Ovary (tissue), 3 donors: ENCODE measurements at regions not wholly inside any gene's neighbourhood (a gene's known extent, or its start where the extent isn't known, plus 50 kb on each side); places are given as distances from the start of the nearest gene placed in this dataset.

Source experiments
- POLR2A ChIP-seq: fragments of 450-650 bp; IDR thresholded peaks from one replicate; pipeline ENCODE4 v1.6.1; 2017; ENCODE audit warnings: antibody characterized with exemption, mild to moderate bottlenecking, moderate library complexity
- TF ChIP-seq, protein P1 (sequence below), 3 donors: fragments of 450-650 bp in 2 of 3; fragments of 200-600 bp in 1 of 3; IDR thresholded peaks; one replicate each; pipeline versions ENCODE4 v1.5.1 to v1.8.0; 2016 to 2022; ENCODE audit warnings: antibody characterized with exemption in 3 of 3, mild to moderate bottlenecking in 1 of 3
- donor health status: DM: no; HTN: no; CAD: no.

DNA sequence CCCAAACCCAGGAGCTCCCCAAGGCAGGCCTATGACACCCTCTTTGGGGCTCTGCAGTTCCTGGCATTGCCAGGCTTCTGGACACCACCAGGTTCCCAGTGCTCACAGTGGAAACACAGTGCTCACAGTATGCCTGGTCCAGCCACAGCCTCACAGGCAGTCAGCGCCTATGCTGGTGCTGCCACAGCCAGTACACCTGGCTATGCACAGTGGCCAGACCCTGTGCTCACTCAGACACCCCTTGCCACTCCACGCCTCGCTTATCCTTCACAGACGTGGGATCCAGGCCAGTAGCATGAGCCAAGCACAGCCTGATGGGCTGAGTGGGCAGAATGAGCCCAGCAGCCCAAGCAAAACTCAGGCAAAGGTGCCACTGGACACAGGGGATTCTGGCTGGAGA is 579.2 kb upstream of the ADGRL2 start:
- TF ChIP-seq, protein P1, sequence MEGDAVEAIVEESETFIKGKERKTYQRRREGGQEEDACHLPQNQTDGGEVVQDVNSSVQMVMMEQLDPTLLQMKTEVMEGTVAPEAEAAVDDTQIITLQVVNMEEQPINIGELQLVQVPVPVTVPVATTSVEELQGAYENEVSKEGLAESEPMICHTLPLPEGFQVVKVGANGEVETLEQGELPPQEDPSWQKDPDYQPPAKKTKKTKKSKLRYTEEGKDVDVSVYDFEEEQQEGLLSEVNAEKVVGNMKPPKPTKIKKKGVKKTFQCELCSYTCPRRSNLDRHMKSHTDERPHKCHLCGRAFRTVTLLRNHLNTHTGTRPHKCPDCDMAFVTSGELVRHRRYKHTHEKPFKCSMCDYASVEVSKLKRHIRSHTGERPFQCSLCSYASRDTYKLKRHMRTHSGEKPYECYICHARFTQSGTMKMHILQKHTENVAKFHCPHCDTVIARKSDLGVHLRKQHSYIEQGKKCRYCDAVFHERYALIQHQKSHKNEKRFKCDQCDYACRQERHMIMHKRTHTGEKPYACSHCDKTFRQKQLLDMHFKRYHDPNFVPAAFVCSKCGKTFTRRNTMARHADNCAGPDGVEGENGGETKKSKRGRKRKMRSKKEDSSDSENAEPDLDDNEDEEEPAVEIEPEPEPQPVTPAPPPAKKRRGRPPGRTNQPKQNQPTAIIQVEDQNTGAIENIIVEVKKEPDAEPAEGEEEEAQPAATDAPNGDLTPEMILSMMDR (IDR thresholded peaks at IDR 0.05) = no peak
- TF ChIP-seq POLR2A = no peak
